ENCODE measurements at regions not wholly inside any gene's neighbourhood (a gene's known extent, or its start where the extent isn't known, plus 50 kb on each side); places are given as distances from the start of the nearest gene placed in this dataset.

GRCh38 chr18:78169174-78169864 lies 810.3 kb upstream of the SALL3 start:
- DNase-seq: no peak

- no peak for DNase-seq
Measured at GRCh38 chr18:78171954-78172353, 807.7 kb upstream of the SALL3 start.

DNA sequence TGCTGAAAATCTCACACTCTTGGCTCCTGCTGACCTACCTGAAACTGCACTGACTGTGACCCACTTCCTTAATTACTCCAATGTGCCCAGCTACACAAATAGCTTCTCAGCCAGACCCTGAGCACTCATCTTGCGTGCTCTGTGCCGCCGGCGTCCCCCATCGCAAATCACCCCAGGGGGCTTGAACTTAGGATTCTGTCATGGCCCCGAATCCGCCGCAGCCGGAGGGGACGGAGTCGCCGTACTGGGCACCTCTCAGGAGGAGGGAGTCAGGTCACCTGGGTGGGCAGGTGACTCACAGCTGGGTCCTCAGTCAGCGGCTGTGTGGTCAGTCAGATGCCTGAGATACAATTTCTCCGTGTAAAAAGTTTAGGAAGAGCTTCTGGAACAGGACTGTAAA lies 804.9 kb upstream of the SALL3 start:
- DNase-seq: no peak

DNA sequence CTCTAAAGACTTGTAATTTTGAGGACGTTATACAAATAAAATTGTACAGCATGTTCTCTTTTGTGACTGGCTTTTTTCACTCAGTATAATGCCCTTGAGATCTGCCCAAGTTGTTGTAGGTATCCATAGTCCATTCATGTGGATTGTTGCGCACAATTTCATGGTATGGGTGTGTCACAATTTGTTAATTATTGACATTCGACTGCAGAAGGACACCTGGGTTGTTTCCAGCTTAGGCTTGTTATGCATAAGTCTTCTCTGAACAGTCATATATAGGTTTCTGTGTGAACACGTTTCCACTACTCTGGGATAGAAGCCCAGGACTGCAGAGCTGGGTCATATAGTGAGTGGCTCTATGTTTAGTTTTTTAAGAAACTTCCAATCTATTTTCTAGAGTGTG lies 800.8 kb upstream of the SALL3 start:
- no peak for DNase-seq

GRCh38 chr18:78180741-78181140 lies 798.9 kb upstream of the SALL3 start:
- no peak for DNase-seq

DNA sequence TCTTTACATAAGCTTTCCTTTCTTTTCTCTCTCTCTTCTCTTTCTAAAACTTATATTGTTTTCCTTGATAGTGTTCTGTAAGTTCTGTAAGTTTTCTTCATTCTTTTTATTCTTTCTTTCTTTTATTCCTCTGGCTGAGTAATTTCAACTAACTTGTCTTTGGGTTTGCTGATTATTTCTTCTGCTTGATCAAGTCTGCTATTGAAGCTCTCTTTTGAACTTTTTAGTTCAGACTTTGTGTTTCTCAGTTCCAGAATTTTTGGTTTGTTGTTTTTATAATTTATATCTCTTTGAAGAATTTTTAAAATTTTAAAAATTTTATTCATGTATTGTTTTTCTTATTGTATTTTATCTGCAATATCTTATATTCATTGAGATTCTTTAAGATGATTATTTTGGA lies 795.8 kb upstream of the SALL3 start:
- DNase-seq: no peak

DNA sequence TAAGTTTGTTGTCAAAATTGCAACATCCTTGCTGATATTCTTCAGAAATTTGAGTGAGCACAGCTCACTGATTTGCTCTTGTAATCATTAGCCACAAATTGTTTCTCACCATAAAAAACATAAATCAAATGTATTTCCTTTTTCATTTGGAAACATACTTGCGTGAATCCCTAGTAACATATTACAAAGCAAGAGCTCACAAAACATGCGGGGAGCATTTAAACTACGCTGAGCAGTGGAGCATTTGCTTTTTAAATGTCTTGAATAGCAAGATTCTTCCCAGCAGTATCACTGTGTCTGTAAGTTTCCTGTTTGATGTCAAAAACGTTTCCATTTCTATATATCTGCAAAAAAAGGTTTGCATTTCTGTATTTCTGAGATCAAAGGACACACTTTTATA lies 788.3 kb upstream of the SALL3 start:
- no peak for DNase-seq

DNA sequence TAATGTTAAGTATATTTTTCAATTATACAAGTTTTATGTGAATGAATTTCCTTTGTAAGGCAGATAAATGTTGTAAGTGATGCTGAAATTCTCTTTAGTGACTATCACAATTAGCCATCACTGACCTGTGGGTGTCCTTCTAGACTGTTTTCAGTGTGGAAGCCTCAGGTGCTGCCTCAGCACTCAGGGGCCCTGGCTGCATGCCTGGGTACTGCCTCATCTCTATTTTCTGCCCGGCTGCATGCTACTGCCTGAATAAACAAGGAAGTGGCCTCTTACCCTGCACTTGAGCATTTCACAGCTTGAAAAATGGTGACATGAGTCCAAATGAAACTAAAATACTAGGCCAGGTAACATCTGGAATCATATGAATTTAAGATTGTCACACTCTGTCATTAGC lies 787.6 kb upstream of the SALL3 start:
- no peak for DNase-seq

GRCh38 chr18:78196280-78196679 lies 783.3 kb upstream of the SALL3 start:
- no peak for DNase-seq

GRCh38 chr18:78199002-78199401 lies 780.6 kb upstream of the SALL3 start:
- DNase-seq: no peak

- DNase-seq: no peak
Measured at GRCh38 chr18:78199611-78200010, 780.0 kb upstream of the SALL3 start.

- no peak for DNase-seq
Measured at GRCh38 chr18:78207942-78208341, 771.7 kb upstream of the SALL3 start.

DNA sequence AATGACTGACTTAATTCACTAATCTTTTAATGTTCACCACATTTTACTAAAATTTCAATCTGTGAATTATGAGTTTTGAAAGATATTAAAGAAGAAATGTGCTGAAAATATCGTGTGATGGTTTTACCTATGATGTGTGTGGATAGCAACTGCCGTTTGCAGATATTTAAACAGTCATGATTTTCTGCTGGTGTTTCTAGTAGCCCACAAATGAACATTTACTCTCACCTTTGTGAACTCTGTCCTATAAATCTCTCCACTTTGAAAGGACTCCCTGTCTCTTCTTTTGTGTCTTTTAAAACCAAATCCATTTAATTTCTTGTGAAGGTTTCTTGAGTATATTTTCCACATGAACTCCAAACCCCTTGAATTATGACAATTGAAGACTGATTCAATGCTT lies 771.2 kb upstream of the SALL3 start:
- no peak for DNase-seq

- no peak for DNase-seq
Measured at GRCh38 chr18:78213361-78213994, 766.1 kb upstream of the SALL3 start.

GRCh38 chr18:78221496-78221895 lies 758.1 kb upstream of the SALL3 start:
- no peak for DNase-seq

- DNase-seq: no peak
Measured at GRCh38 chr18:78228974-78229373, 750.6 kb upstream of the SALL3 start.

- no peak for DNase-seq
Measured at GRCh38 chr18:78230911-78231310, 748.7 kb upstream of the SALL3 start.

- no peak for DNase-seq
Measured at GRCh38 chr18:78232196-78232595, 747.4 kb upstream of the SALL3 start.

DNA sequence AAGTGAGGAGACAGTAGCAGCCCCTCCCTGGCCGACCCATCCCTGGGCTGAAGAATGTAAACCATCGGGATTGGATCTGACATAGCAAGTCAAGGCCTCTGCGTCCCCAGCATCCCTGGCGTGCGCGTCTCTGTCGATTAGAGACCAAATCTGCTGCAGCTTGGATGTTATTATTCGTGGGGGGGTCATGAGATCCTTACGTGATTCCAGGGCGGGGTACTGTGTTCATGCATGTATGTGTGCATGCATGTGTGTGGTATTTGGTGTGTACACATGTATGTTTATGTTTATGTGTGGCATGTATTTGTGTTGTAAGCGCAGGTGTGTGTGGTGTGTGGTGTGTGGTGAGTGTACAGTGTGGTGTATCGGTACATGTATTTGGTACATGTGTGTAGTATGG lies 741.8 kb upstream of the SALL3 start:
- DNase-seq: no peak

GRCh38 chr18:78238404-78239089 lies 741.1 kb upstream of the SALL3 start:
- no peak for DNase-seq

- no peak for DNase-seq
Measured at GRCh38 chr18:78239090-78239457, 740.5 kb upstream of the SALL3 start.

DNA sequence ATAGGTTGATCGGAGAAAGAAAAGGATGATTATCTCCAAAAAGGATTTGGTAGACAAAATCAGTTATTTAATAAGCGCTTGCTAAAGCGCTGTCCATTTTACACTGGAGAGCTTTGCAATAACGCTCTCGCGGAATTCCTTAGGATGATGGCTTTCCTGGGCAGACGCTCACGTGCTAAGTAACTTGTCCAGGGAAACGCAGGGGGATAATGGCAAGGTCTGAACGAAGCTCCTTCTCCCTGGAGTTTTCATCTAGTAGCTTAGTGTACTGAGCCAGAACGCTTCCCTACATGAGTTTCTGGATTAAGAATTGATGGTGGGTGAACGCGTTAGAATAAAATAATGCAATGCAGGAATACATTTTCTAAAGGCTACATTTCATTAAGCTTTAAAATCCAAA lies 739.5 kb upstream of the SALL3 start:
- no peak for DNase-seq

DNA sequence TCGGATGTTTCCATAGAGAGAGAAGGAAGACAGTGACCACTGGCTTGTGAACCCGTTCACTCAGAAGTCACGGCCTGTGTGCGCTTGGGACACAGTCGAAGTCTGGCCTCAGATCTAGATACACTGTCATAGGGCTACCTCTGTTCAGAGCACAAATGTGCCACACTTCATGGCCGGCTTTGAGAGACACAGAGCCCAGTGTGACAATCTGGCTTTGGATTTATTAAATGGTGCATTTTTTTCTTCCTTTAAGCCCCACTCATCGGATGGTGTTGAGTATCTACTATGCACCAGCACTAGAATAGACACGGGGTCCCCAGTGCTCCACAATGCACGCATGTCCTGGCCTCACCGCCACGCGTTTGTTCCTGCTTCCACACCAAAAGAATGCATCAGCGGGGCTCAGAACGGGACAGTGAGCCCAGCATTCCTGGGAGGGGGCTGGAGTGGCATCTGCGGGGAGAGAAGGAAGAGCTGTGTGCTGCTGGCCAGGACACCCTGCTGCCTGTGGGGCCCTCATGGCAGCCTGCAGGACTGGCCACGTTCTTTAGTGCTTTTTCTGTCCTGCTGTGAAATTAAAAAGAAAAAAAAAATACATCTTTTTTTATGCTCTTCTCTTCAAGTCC lies 738.9 kb upstream of the SALL3 start:
- no peak for DNase-seq
